ENCODE measurements at regions not wholly inside any gene's neighbourhood (a gene's known extent, or its start where the extent isn't known, plus 50 kb on each side); places are given as distances from the start of the nearest gene placed in this dataset.

DNA sequence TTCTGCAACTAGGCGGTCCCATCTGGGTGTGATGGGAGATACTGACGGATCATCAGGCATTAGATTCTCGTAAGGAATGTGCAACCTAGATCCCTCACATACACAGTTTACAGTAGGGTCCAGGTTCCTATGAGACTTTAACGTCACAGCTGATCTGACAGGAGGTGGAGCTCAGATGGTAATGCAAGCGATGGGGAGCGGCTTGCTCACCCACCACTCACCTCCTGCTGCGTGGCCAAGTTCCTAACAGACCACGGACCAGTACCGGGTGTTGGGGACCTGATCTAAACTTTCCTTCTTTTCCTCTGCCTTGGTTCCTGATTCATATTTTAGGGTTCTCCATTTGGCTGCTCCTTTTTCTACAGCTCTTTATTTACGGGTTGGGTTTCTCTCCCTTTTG lies 479.8 kb downstream of the BCAT1 start:
- DNase-seq = no peak

DNA sequence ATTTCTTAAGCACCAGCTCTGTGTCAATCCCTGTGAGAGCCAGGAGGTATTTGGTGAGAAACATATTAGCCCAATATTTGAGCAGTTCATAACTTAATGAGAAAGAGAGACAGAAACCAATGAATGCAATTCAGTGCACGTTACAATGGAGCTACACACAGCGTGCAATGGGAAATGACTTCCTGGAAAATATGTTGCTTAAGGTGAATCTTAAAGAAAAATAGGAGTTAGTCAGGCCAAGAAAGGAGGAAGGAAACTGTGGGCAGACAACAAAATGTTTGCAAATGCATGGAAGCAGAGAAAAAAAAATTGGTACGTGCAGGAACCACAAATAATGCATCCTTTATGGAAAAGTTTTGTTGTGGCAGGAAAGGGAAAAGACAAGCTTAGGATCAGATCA lies 481.7 kb downstream of the BCAT1 start:
- DNase-seq = no peak

DNA sequence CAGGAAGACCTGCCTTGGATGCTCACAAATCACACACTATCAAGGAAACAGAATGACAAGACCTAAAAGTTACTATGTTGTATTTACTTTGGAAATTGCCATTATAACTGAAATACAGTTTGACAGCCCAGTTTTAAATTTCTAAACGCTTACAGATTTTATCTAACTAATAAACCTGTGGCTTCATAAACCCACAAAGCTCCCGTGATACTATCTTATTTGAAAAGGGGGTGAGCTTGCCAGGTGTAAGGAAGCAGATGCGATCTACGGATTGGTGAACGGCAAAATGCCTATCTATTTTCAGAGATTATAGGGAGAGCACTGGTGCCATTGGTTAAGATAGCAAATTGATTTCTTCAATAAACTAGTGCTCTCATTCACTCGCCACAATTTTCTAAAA lies 485.5 kb downstream of the BCAT1 start:
- DNase-seq = no peak

DNA sequence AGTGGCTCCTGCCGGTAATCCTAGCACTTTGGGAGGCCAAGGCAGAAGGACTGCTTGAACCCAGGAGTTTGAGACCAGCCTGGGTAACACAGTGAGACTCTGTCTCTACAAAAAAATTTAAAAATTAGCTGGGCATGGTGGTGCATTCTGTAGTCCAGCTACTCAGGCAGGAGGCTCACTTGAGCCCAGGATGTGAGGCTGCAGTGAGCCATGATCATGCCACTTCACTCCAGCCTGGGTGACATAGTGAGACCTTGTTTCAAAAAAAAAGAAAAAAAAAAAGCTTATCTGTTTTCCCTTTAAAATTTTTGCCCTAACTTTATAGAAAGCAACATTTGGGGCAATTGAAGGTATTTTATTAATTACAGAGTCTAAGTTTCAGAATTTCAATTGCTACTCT lies 486.0 kb downstream of the BCAT1 start:
- DNase-seq = no peak

DNA sequence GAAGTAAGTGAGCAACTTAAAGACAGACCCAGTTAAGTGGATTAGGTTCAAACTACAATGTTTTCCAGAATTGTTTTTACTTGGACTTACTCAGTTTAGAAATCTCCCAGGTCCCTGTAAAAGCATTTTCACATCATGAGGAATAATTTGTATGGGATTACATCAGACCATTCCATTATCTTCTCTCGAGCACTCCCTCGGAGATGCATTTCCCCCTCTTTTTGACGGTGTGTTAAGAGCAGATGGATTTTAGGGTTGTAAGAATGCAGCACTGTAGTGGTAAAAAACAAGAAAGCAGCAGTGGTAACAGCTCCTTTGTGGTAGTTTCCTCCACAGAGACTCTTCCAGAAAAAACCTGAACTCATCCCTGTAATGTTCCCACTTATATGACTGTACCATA lies 488.4 kb downstream of the BCAT1 start:
- no peak for DNase-seq

DNA sequence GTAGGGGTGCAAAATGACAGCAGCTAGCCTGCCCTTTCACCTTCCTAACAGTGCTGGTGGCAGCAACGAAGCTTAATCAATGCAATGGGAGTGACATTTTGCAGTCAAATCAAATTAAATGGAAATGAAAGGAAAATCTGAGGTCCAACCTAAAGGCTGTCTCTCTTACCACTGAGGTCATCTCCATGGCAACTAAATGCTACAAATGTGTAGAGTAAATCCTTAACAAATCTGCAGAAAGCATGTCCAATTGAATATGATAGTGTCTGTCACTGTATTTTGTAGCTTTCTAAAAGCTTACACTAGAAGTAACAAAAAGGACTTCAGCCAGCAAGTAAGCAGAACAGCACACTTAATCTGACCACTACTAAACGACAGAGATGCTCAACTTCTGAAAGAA lies 488.8 kb downstream of the BCAT1 start:
- no peak for DNase-seq

DNA sequence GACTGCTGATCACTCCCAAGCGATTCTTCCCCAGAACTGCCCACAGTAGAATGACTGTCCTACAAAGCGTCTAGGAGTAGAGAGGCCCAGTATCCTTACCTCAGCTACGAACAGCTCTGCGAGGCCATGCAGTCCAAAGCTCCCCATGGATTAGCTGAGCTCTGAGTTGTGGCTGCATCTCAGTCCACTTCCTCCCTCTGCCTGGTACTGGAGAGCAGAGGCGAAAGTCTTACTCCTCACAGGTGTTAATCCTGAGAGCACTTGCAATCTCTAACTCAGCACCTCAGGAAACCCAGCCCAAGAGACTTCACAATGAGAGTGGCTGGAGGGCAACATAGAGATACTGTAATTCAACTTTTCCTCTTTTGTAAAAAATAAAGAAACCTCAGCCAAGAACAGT lies 493.1 kb downstream of the BCAT1 start:
- no peak for DNase-seq

DNA sequence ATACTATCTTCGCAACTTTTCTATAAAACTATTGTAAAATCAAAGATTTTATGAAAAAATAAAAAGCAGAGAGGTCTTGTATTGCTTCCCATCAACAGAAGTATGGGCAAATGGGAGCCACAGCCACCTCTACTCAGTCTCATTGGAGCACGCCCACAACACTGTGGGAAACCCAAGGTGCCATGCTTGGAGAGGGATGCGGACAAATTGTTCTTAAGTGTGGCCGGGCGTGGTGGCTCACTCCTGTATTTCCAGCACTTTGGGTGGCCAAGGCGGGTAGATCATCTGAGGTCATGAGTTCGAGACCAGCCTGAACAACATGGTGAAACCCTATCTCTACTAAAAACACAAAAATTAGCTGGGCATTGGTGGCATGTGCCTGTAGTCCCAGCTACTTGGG lies 498.2 kb upstream of the SOX5 start:
- DNase-seq = no peak

DNA sequence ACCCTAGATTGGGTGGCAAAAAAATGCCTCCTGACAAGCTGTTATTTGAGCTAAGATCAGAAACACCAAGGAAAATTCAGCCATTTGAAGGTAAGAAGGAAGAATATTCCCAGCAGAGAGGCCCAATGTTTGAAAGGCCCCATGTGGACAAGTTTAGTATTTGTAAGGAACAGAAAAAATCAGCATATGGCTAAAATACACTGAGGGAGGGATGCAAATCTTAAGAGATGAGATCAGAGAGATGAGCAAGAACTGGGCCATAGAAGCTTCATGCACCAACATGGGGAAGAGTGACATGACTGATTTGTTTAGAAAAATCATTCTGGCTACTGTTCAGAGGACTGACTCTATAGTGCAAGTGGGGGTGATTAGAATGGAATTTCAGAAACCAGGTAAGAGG lies 496.8 kb upstream of the SOX5 start:
- DNase-seq = no peak

DNA sequence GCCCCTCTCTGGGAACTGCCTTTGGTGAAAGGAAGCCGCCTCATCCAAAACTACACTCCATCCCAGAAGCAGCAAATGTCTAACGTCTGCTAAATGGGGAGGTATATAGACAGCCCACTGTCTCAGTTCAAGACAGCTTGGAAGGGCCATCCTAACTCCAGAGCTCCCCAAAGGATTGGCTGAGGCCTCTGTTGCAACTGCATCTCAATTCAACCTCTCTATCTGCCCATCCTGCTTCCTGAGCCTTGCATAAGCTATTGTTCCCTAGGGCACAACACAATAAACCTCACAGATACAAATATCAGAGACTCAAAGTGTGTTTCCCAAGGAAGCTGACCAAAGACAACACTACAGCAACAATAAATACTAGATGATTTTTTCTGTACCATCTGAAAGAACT lies 495.2 kb upstream of the SOX5 start:
- DNase-seq = no peak

DNA sequence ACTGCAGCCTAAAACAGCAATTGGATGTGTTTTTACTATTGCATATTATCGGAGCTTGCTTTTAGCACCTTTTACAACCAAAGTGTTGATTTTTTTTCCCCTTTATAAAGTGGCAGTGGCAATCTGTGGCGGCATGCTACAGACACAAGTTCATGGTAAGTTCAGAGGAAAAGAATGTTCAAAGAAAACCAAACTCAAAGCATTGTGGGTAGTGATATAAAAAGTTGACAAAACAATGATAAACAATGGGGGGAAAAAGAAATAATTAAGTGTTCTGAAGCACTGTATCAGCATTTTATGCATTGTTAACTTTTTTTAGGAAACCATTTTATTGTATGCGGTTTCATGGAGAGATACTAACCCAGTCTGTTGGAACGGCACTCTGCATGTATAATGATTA lies 492.0 kb upstream of the SOX5 start:
- DNase-seq = no peak

DNA sequence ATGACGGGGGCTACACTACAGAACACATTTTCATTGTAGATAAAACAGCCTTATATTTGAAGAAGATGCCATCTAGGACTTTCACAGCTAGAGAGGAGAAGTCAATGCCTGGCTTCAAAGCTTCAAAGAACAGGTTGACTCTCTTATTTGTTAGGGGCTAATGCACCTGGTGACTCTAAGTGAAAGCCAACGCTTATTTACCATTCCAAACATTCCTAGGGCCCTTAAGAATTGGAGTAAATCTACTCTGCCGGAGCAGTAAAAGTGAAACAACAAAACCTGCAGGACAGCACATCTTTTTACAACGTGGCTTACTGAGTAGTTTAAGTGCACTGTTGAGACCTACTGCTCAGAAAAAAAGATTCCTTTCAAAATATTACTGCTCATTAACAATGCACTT lies 487.2 kb upstream of the SOX5 start:
- DNase-seq = no peak

DNA sequence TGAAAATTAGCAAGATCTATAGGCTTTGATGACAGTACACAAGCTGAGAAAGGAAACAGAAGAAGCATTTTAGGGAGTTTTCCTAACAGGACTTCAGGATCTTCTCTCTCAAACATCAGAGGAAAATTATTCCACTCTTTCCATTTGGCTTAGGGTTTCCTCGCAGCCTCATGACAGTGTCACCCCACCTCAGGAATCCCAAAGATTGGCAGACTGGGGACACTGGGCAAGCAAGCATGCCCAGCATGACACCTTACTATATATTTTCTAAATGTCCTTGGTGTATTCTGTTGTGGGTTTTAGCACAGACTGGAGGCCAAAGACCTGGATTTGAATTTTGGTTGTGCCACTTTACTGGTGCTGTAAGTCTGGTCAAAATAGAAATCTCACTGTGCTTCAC lies 482.4 kb upstream of the SOX5 start:
- DNase-seq = no peak

DNA sequence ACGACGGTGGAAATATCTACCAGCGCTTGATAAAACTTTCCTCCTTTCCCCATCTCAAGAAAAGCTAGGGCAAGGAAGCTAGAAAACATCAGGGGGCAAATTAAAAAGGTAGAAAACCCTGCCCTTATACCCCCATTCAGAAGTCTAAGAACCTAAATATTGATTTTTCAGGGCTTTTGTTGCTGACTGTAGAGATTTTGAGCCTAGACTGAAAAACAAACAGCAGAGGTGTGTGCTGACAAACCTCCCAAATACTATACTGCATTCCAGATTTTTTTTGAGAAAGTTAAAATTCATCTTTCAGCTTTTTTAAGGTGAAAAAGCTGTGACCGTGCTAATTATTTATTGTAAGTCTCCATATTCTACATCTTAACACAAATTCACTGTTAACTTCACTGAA lies 478.3 kb upstream of the SOX5 start:
- DNase-seq = no peak

DNA sequence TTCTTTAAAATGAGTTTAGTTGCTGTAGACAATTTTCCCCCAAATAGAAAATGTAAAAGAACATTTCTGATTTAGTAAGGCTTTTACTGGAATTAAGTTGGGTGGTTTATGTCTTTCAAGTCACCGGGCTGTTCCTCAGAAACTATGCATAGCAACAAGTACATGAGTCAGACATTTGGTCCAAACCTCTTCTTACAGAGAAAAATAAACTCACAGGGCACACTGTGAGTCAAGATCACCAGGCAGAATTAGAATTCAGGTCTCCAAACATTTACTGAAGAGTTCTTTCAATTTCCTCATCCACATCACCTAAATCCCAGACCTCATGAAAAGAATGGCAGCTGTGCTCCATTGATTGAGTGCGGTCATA lies 476.1 kb upstream of the SOX5 start:
- no peak for DNase-seq

DNA sequence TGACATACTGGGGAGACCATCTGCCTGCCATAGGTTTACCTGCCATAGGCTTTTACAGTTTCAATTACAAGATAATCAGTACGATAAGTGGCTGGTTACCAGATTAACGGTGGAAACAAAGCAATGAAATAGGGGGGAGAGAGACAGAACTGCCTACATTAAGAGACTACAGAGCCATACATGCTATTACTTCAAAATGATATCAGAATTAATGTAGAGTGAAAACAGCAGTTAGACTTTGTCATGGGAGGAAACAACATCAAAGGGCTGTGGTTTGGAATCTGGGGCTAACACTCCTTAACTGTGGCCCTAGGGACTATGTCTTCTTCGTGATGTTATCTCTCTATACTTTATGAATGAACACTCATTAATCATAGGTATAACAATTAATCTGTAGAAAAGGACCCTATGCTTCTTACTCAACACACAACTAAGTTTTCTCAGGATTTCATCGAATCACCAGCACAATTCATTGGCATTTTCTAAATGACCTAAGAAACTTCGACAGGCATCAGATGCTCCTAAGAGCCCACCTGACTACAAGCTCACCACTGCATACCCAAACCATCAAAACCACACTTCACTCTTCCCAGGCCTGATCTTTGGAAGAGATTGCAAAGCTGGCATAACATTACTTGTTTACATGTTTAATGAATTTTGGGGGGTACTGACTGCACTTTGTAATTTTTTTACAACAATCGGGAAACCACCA lies 475.6 kb upstream of the SOX5 start:
- DNase-seq = no peak

DNA sequence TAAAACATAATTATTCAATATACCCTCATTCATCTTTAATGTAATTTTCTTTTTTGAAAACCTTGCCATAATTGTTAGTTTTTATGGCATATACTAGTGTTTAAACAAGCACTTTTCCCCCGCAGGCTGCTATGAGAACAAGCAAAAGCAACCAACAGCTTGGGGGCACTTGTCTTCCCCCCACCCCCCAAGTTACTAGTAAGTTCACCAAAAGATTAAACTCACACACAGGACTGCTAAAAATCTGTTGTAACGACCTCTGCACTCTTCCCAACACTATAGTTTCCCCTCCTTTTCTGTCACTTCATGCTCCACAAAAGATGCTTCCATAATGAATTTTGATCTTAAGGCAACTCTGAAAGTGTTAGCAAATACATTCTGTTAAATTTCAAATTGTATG lies 474.9 kb upstream of the SOX5 start:
- no peak for DNase-seq

DNA sequence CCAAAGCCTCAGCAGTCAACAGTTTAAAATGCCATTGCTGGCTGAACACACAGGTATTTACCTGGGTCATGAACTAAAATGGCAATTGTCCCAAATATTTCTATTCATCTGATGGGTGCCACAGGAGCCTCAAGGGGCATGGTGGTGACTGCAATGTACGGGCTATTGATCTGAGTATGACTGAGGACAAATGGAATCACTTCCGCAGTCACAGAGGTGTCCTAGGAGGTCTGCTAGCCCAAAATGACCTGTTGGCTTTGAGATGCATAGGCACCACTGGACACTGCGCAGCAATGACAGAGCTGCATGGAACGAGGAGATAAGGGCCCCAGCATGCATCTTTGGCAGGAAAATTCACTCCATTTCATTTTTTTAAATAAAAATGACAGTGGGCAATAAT lies 474.1 kb upstream of the SOX5 start:
- DNase-seq = no peak

DNA sequence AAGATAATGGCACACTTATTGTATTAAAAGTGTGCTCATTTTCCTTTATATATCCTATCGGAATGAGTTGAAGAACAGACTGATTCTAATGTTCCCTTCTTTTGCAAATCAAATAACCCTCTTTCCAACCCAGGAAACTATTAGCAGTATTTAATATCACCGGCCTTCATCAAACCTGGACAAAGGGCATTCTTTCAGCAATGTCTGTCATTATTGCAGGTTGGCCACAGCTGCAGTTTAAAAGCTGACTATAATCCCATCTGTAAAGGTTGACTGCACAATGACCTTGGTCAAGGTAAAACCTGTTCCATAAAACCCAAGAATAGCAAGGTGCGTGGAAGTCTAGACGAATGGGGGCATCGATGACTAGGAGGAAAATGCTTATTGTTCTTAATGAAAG lies 472.3 kb upstream of the SOX5 start:
- no peak for DNase-seq

DNA sequence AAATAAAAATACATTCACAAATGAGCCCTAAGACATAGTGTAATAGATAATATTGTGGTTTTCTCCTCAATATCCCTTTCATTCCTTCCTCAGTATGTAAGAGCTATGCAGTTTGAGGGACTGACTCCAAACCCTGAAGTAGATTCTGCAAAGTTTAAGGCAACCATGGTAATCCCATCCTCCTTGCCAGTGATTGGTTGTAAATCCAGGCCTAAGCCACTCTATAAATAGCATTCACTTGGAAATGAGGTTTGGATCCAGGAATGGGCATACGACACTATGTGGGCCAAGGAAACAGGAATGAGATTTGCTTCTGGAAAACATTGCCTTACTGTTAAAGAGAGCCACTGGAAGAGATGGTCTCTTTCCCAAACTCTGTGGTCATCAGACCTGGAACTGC lies 468.7 kb upstream of the SOX5 start:
- DNase-seq = no peak

DNA sequence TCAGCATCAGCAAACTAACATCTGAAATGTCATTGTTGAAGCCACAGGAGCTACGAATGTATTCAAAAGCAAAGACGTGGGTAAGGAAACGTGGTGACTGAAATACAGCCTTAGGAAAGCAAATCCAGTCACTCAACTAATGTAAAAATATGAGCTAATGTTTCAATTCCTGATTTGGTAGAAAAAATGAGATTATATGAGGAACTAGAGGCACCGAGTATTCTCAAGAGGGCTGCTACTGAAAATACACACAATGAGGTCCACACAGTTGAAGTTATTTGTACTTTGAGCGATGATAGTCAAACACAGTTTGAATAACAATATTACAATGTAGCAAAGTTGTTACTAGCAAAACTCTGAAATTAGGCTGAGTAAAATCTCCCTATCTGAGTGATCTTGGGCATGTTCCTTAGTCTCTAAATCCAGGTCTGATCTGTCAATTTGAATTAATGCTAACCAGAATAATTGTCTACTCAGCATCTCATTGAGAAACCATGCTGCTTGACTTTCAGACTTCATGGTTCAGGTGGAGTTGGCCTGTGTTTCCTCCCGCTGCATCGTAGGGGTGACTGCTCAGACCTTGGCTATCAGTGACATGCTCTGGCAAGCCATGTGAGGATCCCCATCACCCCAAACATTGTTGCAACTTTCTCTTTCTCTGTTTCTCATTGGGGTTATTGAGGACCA lies 467.1 kb upstream of the SOX5 start:
- no peak for DNase-seq

DNA sequence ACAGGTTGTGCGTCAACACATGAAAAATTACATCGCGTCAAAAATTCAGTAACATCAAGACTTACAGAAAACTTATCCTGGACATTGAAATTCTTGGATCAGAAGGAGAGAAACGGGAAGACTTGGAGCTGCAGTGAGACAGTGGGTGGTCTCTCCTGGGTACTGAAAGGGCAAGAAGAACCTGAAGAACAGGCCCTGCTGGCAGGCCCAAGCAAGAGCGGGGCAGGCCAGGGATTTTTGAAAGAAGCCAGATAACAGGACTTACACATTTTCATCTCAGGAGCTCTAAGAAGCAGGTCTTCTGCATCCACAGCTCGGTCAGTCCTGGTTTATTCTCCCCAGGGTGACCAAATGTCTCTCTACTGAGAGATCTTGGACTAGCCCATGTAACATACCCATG lies 466.5 kb upstream of the SOX5 start:
- no peak for DNase-seq

DNA sequence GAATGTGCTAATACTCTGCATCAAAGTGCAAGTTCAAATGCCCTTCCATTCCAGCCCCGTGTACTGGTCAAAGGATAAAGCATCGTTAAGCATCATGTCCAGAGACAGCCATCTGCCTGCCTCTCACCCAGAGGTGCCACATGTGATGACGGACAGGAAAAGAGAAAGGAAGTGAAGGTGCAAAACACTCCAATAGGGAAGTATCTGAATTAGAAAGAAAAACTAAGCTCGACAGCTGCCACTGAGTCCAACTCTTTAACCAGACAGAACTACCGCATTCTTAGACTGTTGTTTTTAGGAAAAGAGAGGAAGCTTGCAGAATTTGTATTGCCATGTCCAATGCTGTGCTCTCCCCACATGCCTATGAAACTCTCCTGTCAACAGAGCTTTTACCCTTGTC lies 465.0 kb upstream of the SOX5 start:
- no peak for DNase-seq

DNA sequence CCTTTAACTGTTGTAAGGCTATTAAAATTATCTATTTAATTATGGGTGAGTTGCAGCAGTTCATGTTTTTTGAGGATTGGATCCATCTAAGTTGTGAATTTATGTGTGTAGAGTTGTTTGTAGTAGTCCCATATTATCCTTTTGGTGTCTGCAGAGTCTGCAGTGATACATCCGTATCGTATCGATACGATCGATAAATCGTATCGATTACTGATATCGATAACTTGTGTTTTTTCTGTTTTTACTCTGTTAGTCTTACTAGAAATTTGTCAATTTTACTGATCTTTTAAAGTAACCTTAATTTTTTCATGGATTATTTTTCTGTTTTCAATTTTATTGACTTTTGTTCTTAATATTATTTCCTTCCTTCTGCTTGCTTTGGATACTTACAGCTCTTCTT lies 462.5 kb upstream of the SOX5 start:
- no peak for DNase-seq

DNA sequence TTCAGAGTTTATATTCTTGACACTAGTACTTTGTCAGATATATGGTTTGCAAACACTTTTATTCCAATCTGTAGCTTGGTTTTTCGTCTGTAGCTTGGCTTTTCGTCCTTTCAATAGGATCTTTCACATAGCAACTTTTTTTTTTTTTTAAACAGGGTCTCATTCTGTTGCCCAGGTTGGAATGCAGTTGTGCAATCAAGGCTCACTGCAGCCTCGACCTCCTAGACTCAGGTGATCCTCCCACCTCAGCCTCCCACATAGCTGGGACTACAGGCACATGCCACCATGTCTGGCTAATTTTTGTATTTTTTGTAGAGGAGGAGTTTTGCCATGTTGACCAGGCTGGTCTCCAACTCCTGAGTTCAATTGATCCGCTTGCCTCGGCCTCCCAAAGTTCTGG lies 460.4 kb upstream of the SOX5 start:
- no peak for DNase-seq
